Glutamatergic neuron (in vitro differentiated cells): ENCODE measurements at regions not wholly inside any gene's neighbourhood (a gene's known extent, or its start where the extent isn't known, plus 50 kb on each side); places are given as distances from the start of the nearest gene placed in this dataset.

Experiments used
- DNase-seq: peaks from one replicate; pipeline ENCODE4 v3.0.0; 2022
- H3K27ac Mint-ChIP-seq: one replicate; pipeline ENCODE4 v1.8.0; 2020; ENCODE audit warnings: mild to moderate bottlenecking, mixed read lengths, inconsistent platforms; ENCODE audit not compliant: unreplicated experiment
- H3K27me3 Mint-ChIP-seq: one replicate; pipeline ENCODE4 v1.8.0; 2020; ENCODE audit warnings: mild to moderate bottlenecking, moderate library complexity, mixed read lengths, inconsistent platforms; ENCODE audit not compliant: unreplicated experiment
- H3K36me3 Mint-ChIP-seq: one replicate; pipeline ENCODE4 v1.8.0; 2020; ENCODE audit warnings: mild to moderate bottlenecking, mixed read lengths, inconsistent platforms; ENCODE audit not compliant: unreplicated experiment
- H3K4me1 Mint-ChIP-seq: one replicate; pipeline ENCODE4 v1.8.0; 2020; ENCODE audit warnings: mild to moderate bottlenecking, low read depth, mixed read lengths, inconsistent platforms; ENCODE audit not compliant: unreplicated experiment
- H3K4me3 Mint-ChIP-seq: one replicate; pipeline ENCODE4 v1.8.0; 2020; ENCODE audit warnings: mild to moderate bottlenecking, mixed read lengths, inconsistent platforms; ENCODE audit not compliant: unreplicated experiment
- H3K9me3 Mint-ChIP-seq: one replicate; pipeline ENCODE4 v1.8.0; 2020; ENCODE audit warnings: mild to moderate bottlenecking, moderate library complexity, mixed read lengths, inconsistent platforms; ENCODE audit not compliant: unreplicated experiment
- TF ChIP-seq, protein P1 (sequence below): fragments of 200-600 bp; sonication (generic); IDR thresholded peaks from one replicate; pipeline ENCODE4 v1.5.0; 2021; ENCODE audit not compliant: partially characterized antibody, unreplicated experiment

DNA sequence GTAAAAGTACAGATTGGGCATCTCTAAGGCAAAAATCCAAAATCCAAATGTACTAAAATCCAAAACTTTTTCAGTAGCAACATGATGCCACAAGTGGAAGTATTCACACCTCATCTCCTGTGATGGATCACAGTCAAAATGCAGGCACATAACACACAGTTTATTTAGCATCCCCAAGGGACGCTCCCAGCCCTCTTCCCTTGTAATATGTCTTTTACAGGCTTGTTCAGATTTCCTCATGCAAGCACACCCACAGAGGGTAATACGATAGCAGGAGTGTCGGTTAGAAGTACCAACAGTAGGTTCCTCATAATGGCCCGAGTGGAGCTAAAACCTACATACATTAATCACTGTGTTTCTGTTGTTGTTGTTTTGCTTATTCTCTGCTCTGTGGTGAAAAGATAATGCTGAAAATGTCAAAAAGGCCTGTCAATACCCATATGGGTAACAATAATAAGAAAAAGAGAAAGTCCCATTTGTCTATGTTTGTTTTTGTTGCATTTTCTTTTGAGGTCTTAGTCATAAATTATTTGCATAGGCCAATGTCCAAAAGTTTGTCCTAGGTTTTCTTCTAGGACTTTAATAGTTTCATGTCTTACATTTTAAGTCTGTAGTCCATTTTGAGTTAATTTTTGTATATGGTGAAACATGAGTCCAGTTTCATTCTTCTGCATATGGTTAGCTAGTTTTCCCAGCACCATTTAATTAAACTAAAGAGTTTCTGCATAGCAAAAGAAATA lies 133.1 kb downstream of the LRIG3 start:
- DNase-seq = no peak
- no peaks in the 10 kb centered on the region for H3K27me3 Mint-ChIP-seq
- TF ChIP-seq, protein P1, sequence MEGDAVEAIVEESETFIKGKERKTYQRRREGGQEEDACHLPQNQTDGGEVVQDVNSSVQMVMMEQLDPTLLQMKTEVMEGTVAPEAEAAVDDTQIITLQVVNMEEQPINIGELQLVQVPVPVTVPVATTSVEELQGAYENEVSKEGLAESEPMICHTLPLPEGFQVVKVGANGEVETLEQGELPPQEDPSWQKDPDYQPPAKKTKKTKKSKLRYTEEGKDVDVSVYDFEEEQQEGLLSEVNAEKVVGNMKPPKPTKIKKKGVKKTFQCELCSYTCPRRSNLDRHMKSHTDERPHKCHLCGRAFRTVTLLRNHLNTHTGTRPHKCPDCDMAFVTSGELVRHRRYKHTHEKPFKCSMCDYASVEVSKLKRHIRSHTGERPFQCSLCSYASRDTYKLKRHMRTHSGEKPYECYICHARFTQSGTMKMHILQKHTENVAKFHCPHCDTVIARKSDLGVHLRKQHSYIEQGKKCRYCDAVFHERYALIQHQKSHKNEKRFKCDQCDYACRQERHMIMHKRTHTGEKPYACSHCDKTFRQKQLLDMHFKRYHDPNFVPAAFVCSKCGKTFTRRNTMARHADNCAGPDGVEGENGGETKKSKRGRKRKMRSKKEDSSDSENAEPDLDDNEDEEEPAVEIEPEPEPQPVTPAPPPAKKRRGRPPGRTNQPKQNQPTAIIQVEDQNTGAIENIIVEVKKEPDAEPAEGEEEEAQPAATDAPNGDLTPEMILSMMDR = no peak
- no peaks in the 10 kb centered on the region for H3K4me1 Mint-ChIP-seq
- no peaks in the 10 kb centered on the region for H3K9me3 Mint-ChIP-seq
- H3K36me3 Mint-ChIP-seq = no peaks in the 10 kb centered on the region
- H3K27ac Mint-ChIP-seq = no peak overlapping the region
- no peak overlapping the region for H3K4me3 Mint-ChIP-seq

DNA sequence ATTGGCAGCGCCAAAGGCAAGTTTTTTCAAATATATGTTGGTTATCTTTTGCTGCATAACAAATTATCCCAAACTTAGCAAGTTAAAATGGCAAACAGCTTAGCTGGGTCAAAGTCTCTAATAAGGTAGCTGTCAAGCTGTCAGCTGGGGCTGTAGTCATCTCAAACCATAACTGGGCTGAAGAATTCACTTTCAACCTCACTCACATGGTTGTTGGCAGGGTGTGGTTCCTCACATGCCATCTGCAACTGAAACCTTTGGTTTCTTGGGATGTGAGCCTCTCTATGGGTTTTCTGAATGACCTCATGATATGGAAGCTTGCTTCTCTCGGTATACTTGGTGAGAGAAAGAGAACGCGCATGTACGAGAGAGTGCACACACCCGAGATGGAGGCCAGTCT lies 125.4 kb downstream of the LRIG3 start:
- H3K4me1 Mint-ChIP-seq = no peaks in the 10 kb centered on the region
- no peak for DNase-seq
- H3K27ac Mint-ChIP-seq = no peak overlapping the region
- no peaks in the 10 kb centered on the region for H3K9me3 Mint-ChIP-seq
- no peaks in the 10 kb centered on the region for H3K27me3 Mint-ChIP-seq
- no peaks in the 10 kb centered on the region for H3K36me3 Mint-ChIP-seq
- TF ChIP-seq, protein P1 = no peak
- no peak overlapping the region for H3K4me3 Mint-ChIP-seq

DNA sequence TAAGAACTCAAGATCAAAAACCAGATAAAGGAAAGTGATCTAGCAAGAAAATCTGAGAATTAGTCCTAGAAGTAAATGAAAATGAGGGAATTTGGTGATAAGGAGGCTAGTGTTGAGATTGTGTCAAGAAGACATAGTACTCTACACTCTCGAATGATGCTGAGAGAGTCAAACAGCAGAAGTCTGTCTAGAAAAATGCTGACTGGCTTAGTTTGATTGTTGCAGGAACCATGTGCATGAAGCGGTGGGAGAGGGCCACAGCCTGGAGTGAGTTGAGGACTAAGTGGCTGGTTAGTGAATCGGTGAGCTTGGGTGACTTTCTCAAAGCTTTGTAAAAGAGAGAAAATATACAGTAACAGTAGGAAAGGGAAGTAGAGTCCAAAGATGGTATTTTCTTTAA lies 124.5 kb downstream of the LRIG3 start:
- no peak overlapping the region for H3K27ac Mint-ChIP-seq
- H3K27me3 Mint-ChIP-seq = no peaks in the 10 kb centered on the region
- no peaks in the 10 kb centered on the region for H3K36me3 Mint-ChIP-seq
- H3K9me3 Mint-ChIP-seq = no peaks in the 10 kb centered on the region
- H3K4me3 Mint-ChIP-seq = no peak overlapping the region
- H3K4me1 Mint-ChIP-seq = no peaks in the 10 kb centered on the region
- TF ChIP-seq, protein P1 = no peak
- DNase-seq = no peak

DNA sequence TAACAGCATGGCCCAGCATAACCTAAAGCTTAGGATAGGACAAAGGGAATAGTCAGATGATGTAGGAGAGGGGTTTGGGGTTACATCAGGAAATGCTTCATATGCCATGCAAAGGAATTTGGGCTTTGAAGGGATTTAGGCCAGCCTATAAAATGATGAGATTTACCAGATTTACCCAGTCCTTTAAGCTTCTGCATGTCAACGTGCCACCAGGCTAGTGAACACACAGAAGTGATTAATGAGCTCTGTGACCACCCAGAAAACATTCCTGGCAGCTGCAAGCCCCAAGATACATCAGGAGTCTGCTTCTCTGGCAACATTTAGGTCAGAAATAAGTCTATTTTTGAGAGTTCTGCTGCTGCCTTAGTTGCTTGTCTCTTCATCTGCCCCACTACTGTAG lies 118.3 kb downstream of the LRIG3 start:
- H3K27ac Mint-ChIP-seq = no peak overlapping the region
- TF ChIP-seq, protein P1 = no peak
- no peaks in the 10 kb centered on the region for H3K27me3 Mint-ChIP-seq
- H3K4me3 Mint-ChIP-seq = no peak overlapping the region
- no peak for DNase-seq
- no peaks in the 10 kb centered on the region for H3K9me3 Mint-ChIP-seq
- H3K36me3 Mint-ChIP-seq = no peaks in the 10 kb centered on the region
- H3K4me1 Mint-ChIP-seq = no peaks in the 10 kb centered on the region

DNA sequence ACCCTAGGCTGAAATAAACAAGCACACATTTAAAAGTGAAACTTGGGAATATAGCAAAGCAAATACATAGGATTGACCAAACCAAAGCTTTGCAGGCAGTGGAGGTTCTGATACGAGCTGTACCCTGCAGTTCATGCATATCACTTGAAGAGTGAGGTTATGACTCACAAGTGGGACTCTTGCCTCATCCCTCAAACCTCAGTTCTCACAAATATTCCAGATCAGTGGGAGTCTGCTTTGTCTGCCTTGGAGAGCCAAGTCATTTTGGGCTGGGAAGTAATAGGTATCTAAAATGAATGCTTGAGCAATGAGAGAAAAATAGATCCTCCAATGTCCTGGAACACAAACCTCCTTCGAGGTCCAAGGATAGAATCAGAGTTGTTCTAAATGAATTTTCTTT lies 116.4 kb downstream of the LRIG3 start:
- Mint-ChIP-seq H3K36me3 (no peaks in the 10 kb centered on the region), H3K27me3 (no peaks in the 10 kb centered on the region), H3K9me3 (no peaks in the 10 kb centered on the region), H3K4me1 (no peaks in the 10 kb centered on the region), H3K4me3 (no peak overlapping the region), H3K27ac (no peak overlapping the region)
- TF ChIP-seq, protein P1 = no peak
- DNase-seq = no peak
